GM12873 (cell line): ENCODE measurements at regions not wholly inside any gene's neighbourhood (a gene's known extent, or its start where the extent isn't known, plus 50 kb on each side); places are given as distances from the start of the nearest gene placed in this dataset.

Source experiments
- CTCF ChIP-seq: IDR thresholded peaks from 2 replicates; pipeline ENCODE4 v1.5.1; 2012; ENCODE audit warnings: low read depth, mild to moderate bottlenecking, moderate library complexity, low read length, control low read depth; ENCODE audit not compliant: insufficient read depth; ENCODE audit errors: missing control alignments

DNA sequence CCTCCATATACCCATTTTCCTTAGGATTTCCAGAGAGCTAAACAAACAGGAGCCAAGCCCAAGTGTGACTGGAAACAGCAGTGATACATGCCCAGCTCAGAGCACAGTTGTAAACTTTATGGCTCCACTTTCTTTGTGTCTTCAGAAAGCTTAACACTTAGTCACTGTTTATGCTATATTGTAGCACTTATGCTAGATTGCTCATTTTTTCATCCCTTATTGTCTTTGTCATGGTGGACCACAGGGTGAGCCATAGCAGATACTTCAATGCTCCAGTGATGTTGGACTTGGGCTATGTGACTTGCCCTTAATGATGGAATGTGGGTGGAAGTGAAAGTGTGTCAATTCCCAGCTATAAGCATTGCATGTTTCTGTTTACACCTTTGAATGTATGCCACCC, 401.6 kb downstream of the METTL4 start:
- TF ChIP-seq CTCF: no peak

GRCh38 chr18:2171840-2172625, 399.3 kb downstream of the METTL4 start:
- no peak for TF ChIP-seq CTCF

DNA sequence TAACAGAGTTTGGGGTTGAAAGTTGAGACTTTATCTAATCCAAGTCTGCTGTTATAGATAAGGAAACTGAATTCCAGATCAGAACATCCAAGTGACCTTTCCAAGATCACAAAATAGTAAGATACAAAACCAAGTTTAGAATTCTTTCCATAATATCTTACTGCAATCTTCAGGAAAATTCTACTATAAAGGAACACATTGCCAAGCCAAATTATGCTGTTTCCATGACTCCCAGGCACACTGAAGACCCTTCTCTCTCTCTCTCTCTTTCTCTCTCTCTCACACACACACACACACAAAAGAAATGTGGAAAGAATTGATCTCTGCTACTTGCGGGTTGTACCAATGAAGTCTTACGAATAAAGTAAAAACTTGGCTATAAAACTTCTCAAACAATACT, 398.4 kb downstream of the METTL4 start:
- no peak for TF ChIP-seq CTCF

DNA sequence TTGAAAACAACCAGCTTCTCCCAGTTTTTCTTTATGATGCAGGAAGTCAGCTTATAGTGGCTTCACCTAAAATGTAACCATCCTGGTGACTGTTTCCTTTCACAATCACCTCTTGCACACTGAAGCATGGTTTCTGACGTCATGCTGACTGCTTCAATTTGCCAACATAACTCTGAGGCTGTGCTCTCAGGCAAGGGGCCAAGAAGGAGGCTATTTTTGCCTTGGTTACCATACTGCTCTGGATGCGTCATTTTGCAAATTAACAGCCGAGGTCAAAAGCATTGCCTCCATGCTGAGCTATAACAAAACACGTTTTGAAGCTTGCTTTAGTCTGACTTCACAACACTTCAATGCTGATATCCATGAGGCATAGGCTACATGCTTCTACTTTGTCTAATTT, 397.8 kb downstream of the METTL4 start:
- no peak for TF ChIP-seq CTCF

- TF ChIP-seq CTCF: no peak
Measured at GRCh38 chr18:2178036-2178435, 393.3 kb downstream of the METTL4 start.

GRCh38 chr18:2179498-2180183, 391.7 kb downstream of the METTL4 start:
- no peak for TF ChIP-seq CTCF

DNA sequence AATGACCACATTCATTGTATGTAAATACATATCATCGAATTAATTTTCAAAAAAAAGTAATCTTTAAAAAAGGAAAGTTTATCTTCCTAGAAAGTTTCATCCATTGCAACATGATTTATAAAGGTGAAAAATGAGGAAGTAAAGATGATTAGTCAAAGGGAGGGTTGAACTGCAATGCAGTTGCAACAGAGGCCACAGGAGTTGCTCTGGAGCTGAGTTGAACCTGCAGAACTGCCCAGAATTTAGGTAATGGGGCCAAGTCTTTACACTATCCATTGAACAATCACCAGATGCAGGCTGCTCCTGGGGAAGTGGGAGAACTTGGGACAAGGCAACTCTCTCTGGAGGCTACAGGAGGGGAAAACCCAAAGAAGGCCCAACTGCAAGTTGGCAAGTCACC, 390.7 kb downstream of the METTL4 start:
- TF ChIP-seq CTCF: no peak
